NCI-H1092 (cell line): ENCODE measurements at regions not wholly inside any gene's neighbourhood (a gene's known extent, or its start where the extent isn't known, plus 50 kb on each side); places are given as distances from the start of the nearest gene placed in this dataset.
"Not testable (repeated sequence)": the region's sequence is repeated elsewhere in the genome, so short reads cannot be mapped to it uniquely, and the experiment has no call there.

Experiments used
- DNase-seq: peaks from one replicate; lab custom pipeline; 2025; lab: John Stamatoyannopoulos, UW

- no peak for DNase-seq
Measured at GRCh38 chr3:166993015-166993630, 387.0 kb downstream of the ZBBX start.

DNA sequence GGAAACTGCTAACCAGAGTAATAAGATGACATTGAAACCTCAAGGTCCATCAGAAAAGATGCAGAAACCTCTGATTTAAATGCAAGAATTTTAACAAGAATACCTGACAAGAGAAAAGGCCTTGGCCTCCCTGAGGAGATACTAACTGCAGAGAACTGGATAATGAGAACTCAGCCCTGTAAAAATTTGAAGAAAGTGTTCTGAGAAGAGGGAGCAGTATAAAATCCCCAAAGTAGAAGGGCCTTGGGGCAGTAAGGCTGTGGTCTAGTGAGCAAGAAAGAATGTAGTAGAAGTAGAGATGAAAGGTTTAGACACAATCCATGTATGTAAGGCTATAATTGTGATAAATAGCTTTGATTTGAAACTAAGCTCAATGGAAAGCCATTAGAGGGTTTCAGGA lies 394.1 kb downstream of the ZBBX start:
- no peak for DNase-seq

- DNase-seq = not testable (repeated sequence)
Measured at GRCh38 chr3:166975796-166976195, 404.3 kb downstream of the ZBBX start.

GRCh38 chr3:166967714-166968113 lies 412.4 kb downstream of the ZBBX start:
- DNase-seq = not testable (repeated sequence)

DNA sequence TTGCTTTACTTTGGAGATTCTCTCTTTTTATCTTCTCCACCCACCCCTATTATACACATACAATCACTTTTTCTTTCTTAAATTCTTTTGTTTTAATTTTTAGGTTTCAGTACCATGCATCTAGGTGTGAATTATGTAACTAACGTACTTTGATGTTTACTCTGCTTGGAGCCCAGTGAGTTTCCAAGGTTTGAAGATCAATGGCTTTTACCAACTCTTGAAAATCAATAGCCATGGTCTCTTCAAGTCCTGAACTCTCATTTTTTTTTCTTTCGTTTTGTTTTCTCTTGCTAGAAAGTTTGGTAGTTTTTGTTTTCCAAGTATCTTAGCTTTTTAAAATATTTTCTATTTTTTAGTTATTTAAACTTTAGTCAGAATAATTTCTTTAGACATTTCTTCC lies 417.2 kb downstream of the ZBBX start:
- DNase-seq = no peak

DNA sequence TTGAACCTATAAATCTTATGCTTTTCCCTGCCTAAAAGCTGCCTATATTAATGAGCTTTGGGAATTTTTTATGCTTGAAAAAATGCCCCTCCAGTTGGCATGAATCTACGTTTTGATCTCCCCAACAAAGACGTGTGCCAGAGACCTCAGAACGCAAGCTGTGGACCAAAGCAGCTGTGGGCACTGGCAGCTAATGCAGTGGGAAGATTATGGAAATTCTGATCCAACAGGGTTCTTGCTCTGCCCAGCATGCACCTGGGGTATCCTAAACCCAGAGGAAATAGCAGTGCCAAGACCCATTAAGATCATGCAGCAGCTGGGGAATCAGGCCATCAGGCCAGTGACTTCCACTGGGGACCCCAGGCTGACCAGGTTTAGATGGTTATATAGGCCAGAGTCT lies 423.0 kb downstream of the ZBBX start:
- DNase-seq = no peak

- DNase-seq = no peak
Measured at GRCh38 chr3:166955201-166955939, 424.7 kb downstream of the ZBBX start.

DNA sequence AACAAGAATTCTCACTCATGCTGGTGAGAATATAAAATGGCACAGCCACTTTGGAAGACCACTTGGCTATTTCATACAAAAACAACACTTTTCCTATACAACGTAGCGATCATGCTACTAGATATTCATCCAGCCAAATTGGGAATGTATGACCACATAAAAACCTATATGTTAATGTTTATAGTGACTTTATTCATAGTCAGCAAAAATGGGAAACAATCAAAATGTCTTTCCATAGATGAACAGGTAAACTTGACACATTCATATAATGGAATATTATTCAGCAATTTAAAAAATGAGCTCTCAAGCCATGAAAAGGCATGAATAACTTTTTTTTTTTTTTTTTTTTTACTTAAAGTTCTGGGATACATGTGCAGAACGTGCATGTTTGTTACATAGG lies 445.2 kb downstream of the ZBBX start:
- DNase-seq = no peak

DNA sequence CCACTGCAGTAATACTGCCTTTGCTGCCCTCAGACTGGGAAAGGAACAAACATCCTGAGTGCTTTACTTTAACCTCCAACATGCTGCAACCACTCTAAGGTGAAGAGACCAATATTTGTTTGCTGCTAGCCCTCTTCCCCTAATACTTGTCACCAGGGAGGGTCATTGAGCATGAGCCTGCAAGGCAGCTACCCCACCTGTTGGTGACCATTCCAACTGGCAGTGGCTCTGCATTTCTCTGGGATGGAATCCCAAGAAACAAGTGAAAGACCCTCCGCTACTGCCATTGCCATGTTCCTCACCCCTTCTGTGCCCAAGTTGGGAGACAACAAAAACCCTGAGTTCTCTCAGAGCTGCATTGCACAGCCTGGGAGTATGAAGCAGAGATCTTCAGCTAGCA lies 462.7 kb downstream of the ZBBX start:
- no peak for DNase-seq

- DNase-seq = no peak
Measured at GRCh38 chr3:166902374-166902773, 477.7 kb downstream of the ZBBX start.

DNA sequence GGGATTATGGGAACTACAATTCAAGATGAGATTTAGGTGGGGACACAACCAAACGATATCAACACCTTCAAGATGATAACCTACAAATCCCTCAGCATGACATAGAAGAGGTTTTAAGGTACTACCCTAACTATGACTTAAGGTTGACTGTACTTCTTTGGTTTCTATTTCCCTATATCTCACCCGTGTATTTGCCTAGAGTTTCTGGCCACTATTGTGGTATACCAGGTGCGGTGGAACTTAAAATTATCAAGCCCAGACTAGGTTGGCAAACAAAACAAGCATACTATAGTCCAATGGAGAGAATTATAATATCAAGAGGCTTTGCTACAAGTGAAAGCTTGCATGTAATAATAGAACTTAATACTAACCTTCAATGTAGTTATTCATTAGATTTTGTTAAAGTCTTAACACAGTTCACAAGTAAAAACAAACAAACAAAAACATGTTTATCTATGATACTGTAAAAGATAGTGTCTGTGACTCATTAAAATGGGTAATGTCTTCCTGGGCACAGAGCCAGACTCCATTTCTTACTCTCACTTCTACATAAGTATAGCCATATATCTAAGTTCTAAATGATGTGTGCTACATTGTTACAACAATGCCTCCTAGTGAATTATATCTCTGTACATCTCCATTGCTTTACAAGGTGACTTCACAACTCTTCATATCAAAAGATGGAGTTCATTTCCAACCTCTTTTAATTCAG lies 479.1 kb downstream of the ZBBX start:
- no peak for DNase-seq

DNA sequence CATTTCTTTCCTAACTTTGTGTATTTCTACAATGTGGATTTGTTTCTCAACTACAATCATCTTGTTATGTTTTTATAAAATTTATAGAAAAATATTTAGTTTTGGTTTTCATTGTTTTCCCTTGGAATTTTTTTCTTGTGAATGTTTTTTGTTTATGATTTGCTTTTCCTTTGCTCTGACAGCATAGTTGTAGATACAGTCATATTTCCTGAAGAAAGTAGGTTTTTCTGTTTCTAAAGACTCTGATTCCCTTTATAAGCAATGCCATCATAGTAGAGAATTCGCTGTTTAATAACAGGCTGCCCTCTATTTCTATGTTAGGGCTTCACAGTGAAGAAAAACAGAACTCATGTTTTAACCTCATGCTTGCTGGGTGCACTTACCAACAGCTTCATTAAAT lies 482.3 kb downstream of the ZBBX start:
- no peak for DNase-seq

DNA sequence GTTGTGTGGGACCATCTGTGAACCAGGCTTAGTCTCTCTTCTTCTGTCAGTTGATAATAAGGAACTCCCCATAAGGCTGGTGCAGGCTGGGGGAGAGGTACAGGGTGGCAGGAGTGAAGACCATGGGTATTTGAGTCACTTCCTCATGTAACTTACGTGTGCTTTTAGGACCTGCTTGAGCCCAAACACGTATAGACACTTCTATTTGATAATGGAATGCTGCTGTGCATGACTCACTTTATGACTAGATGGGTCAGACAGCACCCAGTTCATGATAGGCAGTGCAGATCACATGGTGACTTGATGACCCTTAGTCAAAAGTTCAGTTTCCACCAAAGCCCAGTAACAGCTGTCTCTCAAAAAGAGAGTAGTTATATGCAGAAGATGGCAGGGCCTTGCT lies 490.9 kb downstream of the ZBBX start:
- no peak for DNase-seq

GRCh38 chr3:166879661-166880060 lies 500.4 kb downstream of the ZBBX start:
- DNase-seq = no peak

DNA sequence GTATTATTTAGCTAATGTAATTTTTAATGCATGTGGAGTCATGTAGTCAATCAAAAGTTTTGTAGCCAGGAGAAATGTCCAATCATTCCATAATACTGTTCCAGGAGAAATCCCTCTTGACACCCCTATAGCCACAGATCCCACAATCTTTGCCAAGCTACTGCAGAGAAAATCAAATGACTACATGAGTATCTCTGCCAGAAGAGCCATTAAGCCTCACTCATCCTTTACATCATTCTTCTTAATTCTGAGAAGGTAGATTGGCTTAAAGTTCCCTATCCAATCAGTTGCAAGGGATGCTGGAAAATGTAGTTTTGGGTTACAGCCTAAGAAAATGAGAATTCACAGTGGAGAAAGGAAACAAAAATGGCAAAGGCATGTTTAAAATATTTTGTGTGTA lies 502.1 kb downstream of the ZBBX start:
- DNase-seq = no peak

DNA sequence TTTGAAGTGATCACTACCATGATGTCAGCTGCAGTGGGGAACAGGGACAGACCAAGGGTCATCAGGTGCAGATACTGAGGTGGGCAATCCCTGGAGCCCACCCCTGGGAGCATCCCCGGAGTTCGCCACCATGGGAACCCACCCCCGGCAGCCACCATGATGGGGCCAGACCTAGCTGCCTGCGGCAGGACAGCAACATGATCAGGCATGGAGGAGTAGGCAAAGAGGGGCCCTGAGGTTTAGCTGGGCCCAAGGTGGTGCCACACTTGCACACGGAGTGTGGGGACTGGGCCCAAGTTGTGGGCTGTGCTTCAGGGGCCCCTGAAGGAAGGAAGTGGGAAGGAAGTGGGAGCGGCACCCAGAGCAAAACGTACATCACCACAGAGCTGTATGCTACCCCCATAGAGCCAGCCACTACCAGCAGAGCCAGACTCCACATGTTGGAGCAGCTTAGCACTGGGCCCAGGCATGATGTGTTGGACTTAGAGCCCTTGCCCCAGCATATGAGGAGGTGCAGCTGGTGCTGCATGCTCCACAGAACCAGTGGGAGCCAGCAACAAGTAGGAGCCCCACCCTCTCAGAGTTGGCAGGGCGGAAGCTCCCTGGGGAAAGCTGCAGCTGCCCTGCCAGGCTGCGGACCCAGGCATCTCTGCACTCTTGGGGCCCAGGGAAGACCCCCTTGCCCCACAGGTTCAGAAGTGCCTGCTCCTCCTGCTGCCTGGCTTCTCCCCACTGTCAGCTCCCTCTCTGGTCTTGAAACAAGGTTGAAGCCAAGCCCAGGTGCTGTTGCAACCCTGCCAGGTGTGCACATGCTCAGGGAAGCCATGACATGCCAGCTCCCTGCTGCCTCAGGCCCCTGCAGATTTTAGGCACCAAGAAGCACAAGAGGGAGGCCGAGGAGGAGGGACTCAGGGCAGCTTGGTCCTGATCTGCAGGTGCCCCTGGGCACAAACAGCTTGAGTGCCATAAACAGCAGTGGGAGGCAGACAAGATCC lies 515.3 kb downstream of the ZBBX start:
- DNase-seq = no peak

DNA sequence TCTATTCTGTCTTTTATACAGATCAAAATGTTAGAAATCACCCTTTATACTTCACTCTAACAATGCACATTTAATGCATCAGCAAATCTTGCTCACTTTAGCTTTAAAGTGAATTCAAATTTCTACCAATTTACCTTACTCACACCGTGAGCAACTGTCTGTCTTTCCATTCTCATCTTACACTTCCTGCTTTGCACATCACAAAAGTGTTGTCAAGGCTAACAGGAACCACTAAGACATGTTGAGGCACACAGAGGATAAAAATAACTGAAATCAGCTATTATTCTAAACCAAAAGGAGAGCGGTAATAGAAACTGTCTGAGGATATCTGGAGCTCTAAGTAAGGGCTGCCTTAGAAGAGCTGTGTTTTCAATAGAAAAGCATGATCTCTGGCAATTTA lies 519.9 kb downstream of the ZBBX start:
- DNase-seq = no peak

- DNase-seq = no peak
Measured at GRCh38 chr3:166844329-166844728, 535.8 kb downstream of the ZBBX start.

GRCh38 chr3:166842784-166843183 lies 537.3 kb downstream of the ZBBX start:
- DNase-seq = not testable (repeated sequence)

DNA sequence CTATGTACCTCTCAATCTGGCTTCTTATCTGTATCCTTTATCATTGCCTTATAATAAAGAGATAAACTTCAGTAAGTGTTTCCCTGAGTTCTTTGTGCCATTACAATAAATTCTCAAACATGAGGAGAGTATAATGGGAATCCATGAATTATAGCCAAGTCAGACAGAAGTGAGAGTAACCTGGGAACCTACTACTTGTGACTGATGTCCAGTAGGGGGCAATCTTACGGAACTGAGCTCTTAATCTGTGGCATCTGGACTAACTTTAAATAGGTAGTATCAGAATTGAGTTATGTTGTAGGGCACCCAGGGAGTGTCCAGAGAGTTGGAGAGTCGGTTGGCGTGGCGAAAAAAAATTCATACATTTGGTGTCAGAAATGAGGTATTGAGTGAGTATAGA lies 542.6 kb downstream of the ZBBX start:
- DNase-seq = no peak

DNA sequence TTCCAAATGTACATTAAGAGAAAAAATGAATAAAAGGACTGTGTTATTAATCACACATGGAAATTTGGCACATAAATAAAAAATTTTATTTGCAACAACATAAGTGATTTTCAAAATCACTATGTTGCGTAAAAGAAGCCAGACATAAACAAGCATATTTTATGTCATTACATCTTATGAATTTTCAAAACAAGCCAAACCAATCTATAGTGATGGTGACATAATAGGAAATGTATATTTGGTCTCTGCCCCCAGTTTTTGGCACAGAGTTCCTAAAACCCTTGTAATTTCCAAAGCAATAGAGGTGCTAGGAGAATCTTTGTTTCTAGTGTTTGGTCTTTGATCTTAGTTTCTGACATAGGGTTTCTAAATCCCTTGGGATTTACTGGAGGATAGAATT lies 543.3 kb downstream of the ZBBX start:
- no peak for DNase-seq

DNA sequence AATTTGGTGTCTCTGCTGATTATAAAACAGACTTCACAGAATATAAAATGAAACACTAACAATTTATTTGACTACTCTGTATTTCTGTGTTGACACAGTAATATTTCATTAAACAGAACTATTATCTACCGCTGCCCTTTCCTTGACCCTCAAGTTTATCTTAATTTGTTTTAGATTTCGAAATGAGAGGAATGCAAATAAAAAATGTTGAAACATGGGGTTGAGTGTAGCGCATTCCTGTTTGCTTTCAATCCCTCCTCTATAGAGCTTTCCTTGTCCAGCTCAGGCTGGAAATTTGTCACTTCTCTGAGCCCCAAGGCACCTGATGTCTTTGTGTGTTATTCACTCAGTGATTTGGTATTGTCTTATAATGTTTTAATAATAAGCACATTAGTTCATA lies 550.2 kb downstream of the ZBBX start:
- no peak for DNase-seq
